ENCODE measurements at regions not wholly inside any gene's neighbourhood (a gene's known extent, or its start where the extent isn't known, plus 50 kb on each side); places are given as distances from the start of the nearest gene placed in this dataset.
"Not testable (repeated sequence)": the region's sequence is repeated elsewhere in the genome, so short reads cannot be mapped to it uniquely, and the experiment has no call there.

GRCh38 chr4:152181150-152181549 lies 354.7 kb downstream of the FBXW7 start:
- H4K20me1 ChIP-seq (ENCODE audit: insufficient read depth): no peaks in the 10 kb centered on the region
- no peaks in the 10 kb centered on the region for H3K27me3 ChIP-seq (ENCODE audit: insufficient read depth, low read length)
- ChIA-PET RAD21 (ENCODE audit: low non-redundant PET in 1 of 2, low total read pairs in 2 of 2, uncharacterized antibody in 2 of 2, unreplicated experiment in 2 of 2) (no interaction called here), POLR2A (no interaction called here), CTCF (no interaction called here)
- no peaks in the 10 kb centered on the region for H3K9me2 ChIP-seq (ENCODE audit: insufficient read depth)
- no peak overlapping the region for H2AFZ ChIP-seq (ENCODE audit: low read depth, low read length, poor library complexity, severe bottlenecking)
- no peak overlapping the region for H3K4me2 ChIP-seq (ENCODE audit: low read length)
- intact Hi-C loops (cut with micrococcal nuclease): no loop called here
- no peaks in the 10 kb centered on the region for H3K36me3 ChIP-seq (ENCODE audit: control insufficient read depth in 1 of 2, insufficient read depth in 2 of 2, low read length in 2 of 2)
- H3K9me3 ChIP-seq (ENCODE audit: control insufficient read depth in 1 of 2, insufficient read depth in 1 of 2, low read depth in 1 of 2, low read length in 2 of 2): no peaks in the 10 kb centered on the region
- H3K79me2 ChIP-seq (ENCODE audit: insufficient read depth, low read length): no peaks in the 10 kb centered on the region
- BruUV-seq (replicated peaks): no TSS peak
- no peak overlapping the region for H3K9ac ChIP-seq (ENCODE audit: low read length)
- DNase-seq (ENCODE audit: low read depth, low spot score) (no peak), ATAC-seq (no peak)
- H3K27ac ChIP-seq (ENCODE audit: low read depth, low read length): no peak overlapping the region
- TF ChIP-seq CBX3 (IDR thresholded peaks at IDR 0.05; ENCODE audit: low read depth) (no peak), FOSL1 (IDR thresholded peaks at IDR 0.05; ENCODE audit: low read depth) (no peak), EZH2phosphoT487 (IDR thresholded peaks at IDR 0.05; ENCODE audit: borderline replicate concordance) (no peak), POLR2A (IDR thresholded peaks at IDR 0.05; ENCODE audit: borderline replicate concordance, extremely low read depth, insufficient read depth, insufficient read length) (no peak), ATF3 (IDR thresholded peaks at IDR 0.05) (no peak), CEBPB (IDR thresholded peaks at IDR 0.05; ENCODE audit: low read depth) (no peak), SP1 (IDR thresholded peaks at IDR 0.05; ENCODE audit: low read depth) (no peak), ZFX (IDR thresholded peaks at IDR 0.05) (no peak)
- TF ChIP-seq, protein P1, sequence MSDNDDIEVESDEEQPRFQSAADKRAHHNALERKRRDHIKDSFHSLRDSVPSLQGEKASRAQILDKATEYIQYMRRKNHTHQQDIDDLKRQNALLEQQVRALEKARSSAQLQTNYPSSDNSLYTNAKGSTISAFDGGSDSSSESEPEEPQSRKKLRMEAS (IDR thresholded peaks at IDR 0.05): no peak
- no peak overlapping the region for H3K4me3 ChIP-seq (replicated peaks in 1 of 2; ENCODE audit: low read depth in 1 of 2, low read length in 2 of 2)
- peaks cover 0 to 9% of the 10 kb centered on the region in 2 experiments; a peak in 2 of 4 replicates for H3K4me1 ChIP-seq (ENCODE audit: control insufficient read depth in 1 of 2, insufficient read depth in 2 of 2, low read length in 2 of 2)

DNA sequence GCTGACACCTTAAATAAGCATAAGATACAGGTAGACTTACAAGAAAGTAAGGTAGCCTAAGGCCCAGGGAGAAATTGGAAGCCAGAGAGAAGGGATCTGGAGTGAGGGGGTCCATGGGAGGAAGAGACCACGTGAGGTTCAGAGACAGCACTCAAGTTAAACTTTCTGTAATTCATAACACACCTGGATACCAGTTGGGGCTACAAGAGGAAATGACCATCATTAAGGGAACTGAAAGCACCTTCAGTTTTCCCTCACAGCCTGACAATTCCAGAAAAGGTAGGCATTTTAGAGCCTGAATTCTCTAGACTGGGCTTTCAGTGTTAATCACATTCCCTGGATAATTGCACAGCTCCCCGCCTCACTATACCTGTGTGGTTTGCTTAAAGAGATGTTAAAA lies 355.5 kb downstream of the FBXW7 start:
- Histone ChIP-seq H3K27ac (ENCODE audit: low read depth, low read length) (no peak overlapping the region), H3K27me3 (ENCODE audit: insufficient read depth, low read length) (no peaks in the 10 kb centered on the region), H3K79me2 (ENCODE audit: insufficient read depth, low read length) (no peaks in the 10 kb centered on the region), H2AFZ (ENCODE audit: low read depth, low read length, poor library complexity, severe bottlenecking) (no peak overlapping the region), H3K4me1 (ENCODE audit: control insufficient read depth in 1 of 2, insufficient read depth in 2 of 2, low read length in 2 of 2) (peaks cover 0 to 9% of the 10 kb centered on the region in 2 experiments; a peak in 2 of 4 replicates), H3K9ac (ENCODE audit: low read length) (no peak overlapping the region), H3K9me2 (ENCODE audit: insufficient read depth) (no peaks in the 10 kb centered on the region), H3K4me2 (ENCODE audit: low read length) (no peak overlapping the region), H4K20me1 (ENCODE audit: insufficient read depth) (no peaks in the 10 kb centered on the region), H3K9me3 (ENCODE audit: control insufficient read depth in 1 of 2, insufficient read depth in 1 of 2, low read depth in 1 of 2, low read length in 2 of 2) (no peaks in the 10 kb centered on the region), H3K4me3 (replicated peaks in 1 of 2; ENCODE audit: low read depth in 1 of 2, low read length in 2 of 2) (no peak overlapping the region), H3K36me3 (ENCODE audit: control insufficient read depth in 1 of 2, insufficient read depth in 2 of 2, low read length in 2 of 2) (no peaks in the 10 kb centered on the region)
- TF ChIP-seq EGR1 (IDR thresholded peaks at IDR 0.05; ENCODE audit: low read depth): no peak
- no peak for TF ChIP-seq ZFX (IDR thresholded peaks at IDR 0.05)
- no TSS peak for BruUV-seq (replicated peaks)
- POLR2A ChIA-PET: no interaction called here
- ATAC-seq (no peak), DNase-seq (ENCODE audit: low read depth, low spot score) (no peak)
- RAD21 ChIA-PET (ENCODE audit: low non-redundant PET in 1 of 2, low total read pairs in 2 of 2, uncharacterized antibody in 2 of 2, unreplicated experiment in 2 of 2): no interaction called here
- intact Hi-C loops (cut with micrococcal nuclease): no loop called here
- CTCF ChIA-PET: no interaction called here

DNA sequence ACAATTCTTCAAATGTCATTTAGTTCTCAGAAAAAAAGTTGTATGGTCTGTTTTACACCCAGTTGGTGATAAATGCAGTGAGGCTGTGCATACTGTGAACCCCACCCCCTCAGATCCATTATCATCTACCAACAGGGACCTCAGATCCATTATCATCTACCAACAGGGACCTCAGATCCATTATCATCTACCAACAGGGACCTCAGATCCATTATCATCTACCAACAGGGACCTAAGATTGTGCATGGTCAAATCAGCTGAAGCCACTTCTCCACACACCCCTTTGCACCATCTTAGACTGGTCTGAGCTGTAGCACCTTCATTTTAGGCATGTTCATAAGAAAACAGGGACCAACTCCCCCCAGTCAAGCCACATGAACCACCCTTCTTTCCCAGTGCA lies 358.4 kb downstream of the FBXW7 start:
- H3K9me2 ChIP-seq (ENCODE audit: insufficient read depth); RAD21 ChIA-PET (ENCODE audit: low non-redundant PET in 1 of 2, low total read pairs in 2 of 2, uncharacterized antibody in 2 of 2, unreplicated experiment in 2 of 2); H3K4me1 ChIP-seq (ENCODE audit: control insufficient read depth in 1 of 2, insufficient read depth in 2 of 2, low read length in 2 of 2); H3K4me2 ChIP-seq (ENCODE audit: low read length); H3K27ac ChIP-seq (ENCODE audit: low read depth, low read length); intact Hi-C loops (cut with micrococcal nuclease); H3K27me3 ChIP-seq (ENCODE audit: insufficient read depth, low read length); H3K36me3 ChIP-seq (ENCODE audit: control insufficient read depth in 1 of 2, insufficient read depth in 2 of 2, low read length in 2 of 2); H2AFZ ChIP-seq (ENCODE audit: low read depth, low read length, poor library complexity, severe bottlenecking); POLR2A ChIA-PET; CTCF ChIA-PET; H4K20me1 ChIP-seq (ENCODE audit: insufficient read depth); ATAC-seq; BruUV-seq (replicated peaks); H3K4me3 ChIP-seq (replicated peaks in 1 of 2; ENCODE audit: low read depth in 1 of 2, low read length in 2 of 2); H3K9ac ChIP-seq (ENCODE audit: low read length); DNase-seq (ENCODE audit: low read depth, low spot score); H3K79me2 ChIP-seq (ENCODE audit: insufficient read depth, low read length); H3K9me3 ChIP-seq (ENCODE audit: control insufficient read depth in 1 of 2, insufficient read depth in 1 of 2, low read depth in 1 of 2, low read length in 2 of 2): not testable (repeated sequence)
